ENCODE measurements at regions not wholly inside any gene's neighbourhood (a gene's known extent, or its start where the extent isn't known, plus 50 kb on each side); places are given as distances from the start of the nearest gene placed in this dataset.

DNA sequence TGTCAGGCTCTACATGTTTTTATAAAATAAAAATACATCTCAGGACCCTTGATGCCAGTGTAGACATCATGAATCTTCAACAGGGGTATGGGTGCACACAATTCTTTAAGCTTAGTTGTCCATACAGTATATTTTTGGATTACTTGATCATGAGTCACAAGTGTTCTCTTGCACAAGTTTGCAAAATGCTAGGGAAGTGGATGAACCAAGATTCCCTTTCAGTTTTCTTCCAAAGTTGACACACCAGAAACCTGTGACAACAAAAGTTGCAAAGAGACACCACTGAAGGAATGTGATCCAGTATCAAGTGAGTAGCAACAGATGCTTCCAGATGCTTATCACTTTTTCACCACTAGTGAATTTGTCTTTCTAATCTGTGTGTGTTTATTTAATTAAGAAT is 1021.2 kb downstream of the PCDH7 start:
- TF ChIP-seq POLR2A (IDR thresholded peaks at IDR 0.05; ENCODE audit: control extremely low read depth in 1 of 2, low read depth in 2 of 2, low read length in 2 of 2) (no peak), POLR2AphosphoS5 (IDR thresholded peaks at IDR 0.05; ENCODE audit: low read depth, low read length) (no peak)
- TF ChIP-seq, protein P1, sequence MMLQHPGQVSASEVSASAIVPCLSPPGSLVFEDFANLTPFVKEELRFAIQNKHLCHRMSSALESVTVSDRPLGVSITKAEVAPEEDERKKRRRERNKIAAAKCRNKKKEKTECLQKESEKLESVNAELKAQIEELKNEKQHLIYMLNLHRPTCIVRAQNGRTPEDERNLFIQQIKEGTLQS (IDR thresholded peaks at IDR 0.05; ENCODE audit: insufficient read depth, low read depth, low read length): no peak
